HepG2 (cell line): ENCODE measurements at regions not wholly inside any gene's neighbourhood (a gene's known extent, or its start where the extent isn't known, plus 50 kb on each side); places are given as distances from the start of the nearest gene placed in this dataset.

Experiments used
- ATAC-seq: fragments of 200-7000 bp; cut with Tn5 transposase; 3 replicates; pipeline ENCODE4 v1.9.1; 2020; ENCODE audit warnings: mild to moderate bottlenecking, moderate library complexity
- BruUV-seq: library from RNA; stranded (reverse); fragments of 400-500 nt; replicated peaks from 2 replicates; lab custom pipeline; 2021; lab: Mats Ljungman, UMichigan
- CTCF ChIA-PET: fragments of 300-600 bp; formaldehyde crosslinking; extraction: SDS; loops from one replicate; lab custom pipeline; 2021; ENCODE audit warnings: low total read pairs, inconsistent platforms, low intra/inter-chr PET ratio; lab: Yijun Ruan, JAX
- POLR2A ChIA-PET: fragments of 350-600 bp; sonication (Branson Sonifier 250); formaldehyde crosslinking; loops from one replicate; lab custom pipeline; 2020; ENCODE audit warnings: antibody characterized with exemption, inconsistent platforms; lab: Yijun Ruan, JAX
- DNase-seq: peaks from one replicate; pipeline ENCODE4 v3.0.0-alpha.2; 2015; ENCODE audit warnings: low spot score
- FAIRE-seq: peaks from 3 replicates; lab custom pipeline; 2011; peaks lifted over from hg19 to GRCh38; lab: Jason Lieb, UNC
- H2AFZ ChIP-seq: one replicate; pipeline ENCODE4 v1.6.1; 2011; ENCODE audit warnings: low read length, inconsistent platforms
- H3K27ac ChIP-seq: fragments of 300-600 bp; 3 replicates; pipeline ENCODE4 v1.8.0; 2011; ENCODE audit warnings: mixed run types, mild to moderate bottlenecking, mixed read lengths, low read length, inconsistent platforms; ENCODE audit not compliant: insufficient read depth; ENCODE audit errors: extremely low read length
- H3K27me3 ChIP-seq, 2 experiments: fragments of 200-600 bp in 1 of 2; 2 replicates in 1 of 2; 3 replicates in 1 of 2; pipeline versions ENCODE4 v1.6.0 to v1.8.0; 2011; ENCODE audit warnings: low read length in 2 of 2, mild to moderate bottlenecking in 2 of 2, moderate library complexity in 2 of 2, inconsistent platforms in 1 of 2; ENCODE audit not compliant: insufficient read depth in 2 of 2, control insufficient read depth in 1 of 2
- H3K36me3 ChIP-seq, 2 experiments: fragments of 200-600 bp in 1 of 2; replicated peaks in 1 of 2; 2 replicates in 1 of 2; 3 replicates in 1 of 2; pipeline versions ENCODE4 v1.5.1 to v1.8.0; 2011; ENCODE audit warnings: low read length in 2 of 2, inconsistent platforms in 1 of 2; ENCODE audit not compliant: insufficient read depth in 2 of 2, control insufficient read depth in 1 of 2
- H3K4me1 ChIP-seq: 2 replicates; pipeline ENCODE4 v1.5.1; 2012; ENCODE audit warnings: low read length, inconsistent platforms; ENCODE audit not compliant: insufficient read depth
- H3K4me2 ChIP-seq: 2 replicates; pipeline ENCODE4 v1.6.0; 2011; ENCODE audit warnings: low read depth, low read length, inconsistent platforms
- H3K4me3 ChIP-seq, 3 experiments: fragments of 200-600 bp in 1 of 3; sonication (generic), shearing (Covaris generic) in 1 of 3; replicated peaks in 1 of 3; 2 replicates each; pipeline ENCODE4 v1.5.1; 2011 to 2016; ENCODE audit warnings: low read length in 3 of 3, inconsistent platforms in 2 of 3, low read depth in 2 of 3, mild to moderate bottlenecking in 2 of 3, control low read depth in 1 of 3, mixed read lengths in 1 of 3; ENCODE audit not compliant: insufficient read depth in 1 of 3
- H3K79me2 ChIP-seq: one replicate; pipeline ENCODE4 v1.6.1; 2011; ENCODE audit warnings: low read length, inconsistent platforms; ENCODE audit not compliant: insufficient read depth
- H3K9ac ChIP-seq: 2 replicates; pipeline ENCODE4 v1.6.0; 2011; ENCODE audit warnings: mild to moderate bottlenecking, low read depth, low read length, inconsistent platforms; ENCODE audit not compliant: insufficient read depth
- H3K9me3 ChIP-seq: 2 replicates; pipeline ENCODE4 v1.5.1; 2012; ENCODE audit warnings: mild to moderate bottlenecking, low read length
- H4K20me1 ChIP-seq: 2 replicates; pipeline ENCODE4 v1.6.0; 2011; ENCODE audit warnings: inconsistent platforms, mild to moderate bottlenecking, low read length, moderate library complexity; ENCODE audit not compliant: insufficient read depth
- GPN1 ChIP-seq: sonication (generic); formaldehyde crosslinking; IDR thresholded peaks from 2 replicates; pipeline ENCODE4 v1.5.1; 2020; ENCODE audit warnings: missing genetic modification reagents, borderline replicate concordance
- RBM22 ChIP-seq: fragments of 200-400 bp; formaldehyde crosslinking; optimal IDR thresholded peaks from 2 replicates; pipeline ENCODE3; 2017; ENCODE audit warnings: mild to moderate bottlenecking, low read length, moderate library complexity
- ZEB1 ChIP-seq: IDR thresholded peaks from 2 replicates; pipeline ENCODE4 v1.6.1; 2012; ENCODE audit warnings: mild to moderate bottlenecking, low read depth, inconsistent platforms; ENCODE audit not compliant: insufficient replicate concordance
- ZNF296 ChIP-seq: sonication (generic); formaldehyde crosslinking; conservative IDR thresholded peaks from 2 replicates; pipeline ENCODE4 v1.5.0; 2020; ENCODE audit warnings: mild to moderate bottlenecking, missing genetic modification reagents
- ZNF670 ChIP-seq: sonication (generic); formaldehyde crosslinking; IDR thresholded peaks from 2 replicates; pipeline ENCODE4 v1.8.0; 2022; ENCODE audit warnings: mild to moderate bottlenecking, missing genetic modification reagents, borderline replicate concordance
- WGBS: methylation state at CpG from one replicate; pipeline ENCODE4 v1.1.6; 2017; ENCODE audit warnings: low lambda C conversion rate; 5-methylcytosine and 5-hydroxymethylcytosine counted together
- in situ Hi-C: cut with HindIII; loops from 2 replicates; pipeline ENCODE4 v1.10.0; 2017; ENCODE audit warnings: low pct_unique_long_range_greater_than_20kb; ENCODE audit not compliant: extremely low pct_ligation_motif_present
- intact Hi-C: fragments of 100-400 bp; cut with micrococcal nuclease; formaldehyde crosslinking; loops from one replicate; pipeline ENCODE4 v1.10.0; 2022; ENCODE audit not compliant: unreplicated experiment
- TF ChIP-seq, protein P1 (sequence below): sonication (generic); formaldehyde crosslinking; IDR thresholded peaks from 2 replicates; pipeline ENCODE4 v1.4.0; 2020; ENCODE audit warnings: missing genetic modification reagents, low read depth, mild to moderate bottlenecking, borderline replicate concordance
- TF ChIP-seq, protein P2 (sequence below): sonication (generic); formaldehyde crosslinking; IDR thresholded peaks from 2 replicates; pipeline ENCODE4 v1.5.0; 2020; ENCODE audit warnings: mild to moderate bottlenecking, missing genetic modification reagents, borderline replicate concordance
- TF ChIP-seq, protein P3 (sequence below): sonication (generic); formaldehyde crosslinking; IDR thresholded peaks from 2 replicates; pipeline ENCODE4 v1.5.1; 2020; ENCODE audit warnings: mild to moderate bottlenecking, missing genetic modification reagents, moderate library complexity

DNA sequence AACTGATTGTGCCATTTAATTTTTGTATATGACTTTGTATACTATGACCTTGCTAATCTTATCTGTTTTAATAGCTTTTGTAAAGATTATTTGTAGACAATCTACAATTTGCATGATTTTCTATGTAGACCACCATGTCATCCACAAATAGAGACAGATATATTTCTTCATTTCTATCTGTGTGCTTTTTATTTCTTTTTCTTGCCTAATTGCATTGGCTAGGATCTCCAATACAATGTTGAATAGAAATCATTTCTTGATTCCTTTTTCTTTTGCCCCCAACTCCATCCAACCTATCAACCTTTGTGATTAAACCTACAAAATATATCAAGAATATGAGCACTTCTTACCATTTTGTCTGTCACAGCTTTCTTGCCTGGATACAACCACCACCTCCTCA is 232.6 kb upstream of the POU3F1 start:
- in situ Hi-C loops (no loop called here), intact Hi-C loops (no loop called here)
- Histone ChIP-seq H3K9ac (no peak overlapping the region), H3K4me3 (no peak overlapping the region), H3K27me3 (peaks cover 0 to 5% of the 10 kb centered on the region in 2 experiments; a peak in 2 of 5 replicates), H3K36me3 (no peaks in the 10 kb centered on the region), H3K4me2 (no peak overlapping the region), H2AFZ (no peak overlapping the region), H3K79me2 (no peaks in the 10 kb centered on the region), H3K9me3 (peaks cover 13% of the 10 kb centered on the region), H3K27ac (no peak overlapping the region), H3K4me1 (no peaks in the 10 kb centered on the region), H4K20me1 (no peaks in the 10 kb centered on the region)
- POLR2A ChIA-PET: no interaction called here
- no peak for FAIRE-seq
- DNase-seq: no peak
- ATAC-seq: no peak
- CTCF ChIA-PET: no interaction called here
- BruUV-seq: no TSS peak
- TF ChIP-seq, protein P1, sequence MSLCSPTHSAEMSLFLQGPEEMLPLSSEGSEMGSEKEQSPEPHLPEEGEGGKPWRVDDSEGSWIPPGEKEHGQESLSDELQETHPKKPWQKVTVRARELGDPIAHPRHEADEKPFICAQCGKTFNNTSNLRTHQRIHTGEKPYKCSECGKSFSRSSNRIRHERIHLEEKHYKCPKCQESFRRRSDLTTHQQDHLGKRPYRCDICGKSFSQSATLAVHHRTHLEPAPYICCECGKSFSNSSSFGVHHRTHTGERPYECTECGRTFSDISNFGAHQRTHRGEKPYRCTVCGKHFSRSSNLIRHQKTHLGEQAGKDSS: no peak
- TF ChIP-seq RBM22 (no peak), GPN1 (no peak), ZNF670 (CRISPR knock-in tag) (no peak)

DNA sequence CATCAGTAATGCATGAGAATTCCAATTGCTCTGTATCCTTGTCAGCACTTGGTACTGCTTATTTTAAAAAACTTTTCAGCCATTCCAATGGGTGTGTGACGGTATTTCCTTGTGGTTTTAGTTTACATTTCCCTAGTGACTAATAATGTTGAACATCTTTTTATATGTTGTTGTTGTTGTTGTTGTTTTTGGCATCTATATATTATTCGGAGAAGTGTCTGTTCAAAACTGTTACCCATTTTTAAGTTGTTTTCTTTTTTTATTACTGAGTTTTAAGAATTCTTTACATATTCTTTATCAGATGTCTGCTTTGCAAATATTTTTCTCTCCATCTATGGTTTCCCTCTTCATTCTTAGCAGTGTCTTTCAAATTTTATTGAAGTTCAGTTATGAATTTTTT is 231.1 kb upstream of the POU3F1 start:
- no peak overlapping the region for H2AFZ ChIP-seq
- no peak overlapping the region for H3K27ac ChIP-seq
- 48% methylated on average over 2 of the region's 2 CpGs for whole genome bisulfite sequencing
- no peak overlapping the region for H3K4me2 ChIP-seq
- ChIA-PET POLR2A (no interaction called here), CTCF (no interaction called here)
- H3K4me3 ChIP-seq: no peak overlapping the region
- DNase-seq (no peak), FAIRE-seq (no peak), ATAC-seq (no peak)
- in situ Hi-C loops: no loop called here
- intact Hi-C loops: no loop called here
- no peaks in the 10 kb centered on the region for H3K4me1 ChIP-seq
- H3K9me3 ChIP-seq: peaks cover 13% of the 10 kb centered on the region
- H3K36me3 ChIP-seq: no peaks in the 10 kb centered on the region
- no peaks in the 10 kb centered on the region for H4K20me1 ChIP-seq
- no peaks in the 10 kb centered on the region for H3K79me2 ChIP-seq
- H3K9ac ChIP-seq: no peak overlapping the region
- no TSS peak for BruUV-seq
- H3K27me3 ChIP-seq: no peaks in the 10 kb centered on the region
- TF ChIP-seq, protein P2, sequence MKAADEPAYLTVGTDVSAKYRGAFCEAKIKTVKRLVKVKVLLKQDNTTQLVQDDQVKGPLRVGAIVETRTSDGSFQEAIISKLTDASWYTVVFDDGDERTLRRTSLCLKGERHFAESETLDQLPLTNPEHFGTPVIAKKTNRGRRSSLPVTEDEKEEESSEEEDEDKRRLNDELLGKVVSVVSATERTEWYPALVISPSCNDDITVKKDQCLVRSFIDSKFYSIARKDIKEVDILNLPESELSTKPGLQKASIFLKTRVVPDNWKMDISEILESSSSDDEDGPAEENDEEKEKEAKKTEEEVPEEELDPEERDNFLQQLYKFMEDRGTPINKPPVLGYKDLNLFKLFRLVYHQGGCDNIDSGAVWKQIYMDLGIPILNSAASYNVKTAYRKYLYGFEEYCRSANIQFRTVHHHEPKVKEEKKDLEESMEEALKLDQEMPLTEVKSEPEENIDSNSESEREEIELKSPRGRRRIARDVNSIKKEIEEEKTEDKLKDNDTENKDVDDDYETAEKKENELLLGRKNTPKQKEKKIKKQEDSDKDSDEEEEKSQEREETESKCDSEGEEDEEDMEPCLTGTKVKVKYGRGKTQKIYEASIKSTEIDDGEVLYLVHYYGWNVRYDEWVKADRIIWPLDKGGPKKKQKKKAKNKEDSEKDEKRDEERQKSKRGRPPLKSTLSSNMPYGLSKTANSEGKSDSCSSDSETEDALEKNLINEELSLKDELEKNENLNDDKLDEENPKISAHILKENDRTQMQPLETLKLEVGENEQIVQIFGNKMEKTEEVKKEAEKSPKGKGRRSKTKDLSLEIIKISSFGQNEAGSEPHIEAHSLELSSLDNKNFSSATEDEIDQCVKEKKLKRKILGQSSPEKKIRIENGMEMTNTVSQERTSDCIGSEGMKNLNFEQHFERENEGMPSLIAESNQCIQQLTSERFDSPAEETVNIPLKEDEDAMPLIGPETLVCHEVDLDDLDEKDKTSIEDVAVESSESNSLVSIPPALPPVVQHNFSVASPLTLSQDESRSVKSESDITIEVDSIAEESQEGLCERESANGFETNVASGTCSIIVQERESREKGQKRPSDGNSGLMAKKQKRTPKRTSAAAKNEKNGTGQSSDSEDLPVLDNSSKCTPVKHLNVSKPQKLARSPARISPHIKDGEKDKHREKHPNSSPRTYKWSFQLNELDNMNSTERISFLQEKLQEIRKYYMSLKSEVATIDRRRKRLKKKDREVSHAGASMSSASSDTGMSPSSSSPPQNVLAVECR (CRISPR knock-in tag): no peak
- TF ChIP-seq, protein P3, sequence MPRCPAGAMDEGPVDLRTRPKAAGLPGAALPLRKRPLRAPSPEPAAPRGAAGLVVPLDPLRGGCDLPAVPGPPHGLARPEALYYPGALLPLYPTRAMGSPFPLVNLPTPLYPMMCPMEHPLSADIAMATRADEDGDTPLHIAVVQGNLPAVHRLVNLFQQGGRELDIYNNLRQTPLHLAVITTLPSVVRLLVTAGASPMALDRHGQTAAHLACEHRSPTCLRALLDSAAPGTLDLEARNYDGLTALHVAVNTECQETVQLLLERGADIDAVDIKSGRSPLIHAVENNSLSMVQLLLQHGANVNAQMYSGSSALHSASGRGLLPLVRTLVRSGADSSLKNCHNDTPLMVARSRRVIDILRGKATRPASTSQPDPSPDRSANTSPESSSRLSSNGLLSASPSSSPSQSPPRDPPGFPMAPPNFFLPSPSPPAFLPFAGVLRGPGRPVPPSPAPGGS (CRISPR knock-in tag): no peak
- TF ChIP-seq ZEB1: no peak
- TF ChIP-seq ZNF296 (CRISPR knock-in tag): no peak
